HCT116 (cell line): ENCODE measurements at regions not wholly inside any gene's neighbourhood (a gene's known extent, or its start where the extent isn't known, plus 50 kb on each side); places are given as distances from the start of the nearest gene placed in this dataset.
A peak's percentile ranks its signal among the peaks of the same experiment; 100 is the strongest.

Experiments
- ATAC-seq: fragments of 200-7000 bp; cut with Tn5 transposase; 2 replicates; pipeline ENCODE4 v1.9.1; 2020; ENCODE audit warnings: mild to moderate bottlenecking, moderate library complexity
- BruUV-seq: library from RNA; stranded (reverse); fragments of 400-500 nt; replicated peaks from 2 replicates; lab custom pipeline; 2021; lab: Mats Ljungman, UMichigan
- CTCF ChIA-PET: fragments of 300-600 bp; sonication (Branson Sonifier 250); formaldehyde crosslinking; loops from one replicate; lab custom pipeline; 2021; ENCODE audit warnings: antibody characterized with exemption; lab: Charles Lee
- POLR2A ChIA-PET: fragments of 300-600, 350-600 bp; sonication (Branson Sonifier 250); formaldehyde crosslinking; loops from one replicate; lab custom pipeline; 2021; ENCODE audit warnings: antibody characterized with exemption; lab: Charles Lee
- RAD21 ChIA-PET, 2 experiments: fragments of 300-600 bp; sonication (Branson Sonifier 250); formaldehyde crosslinking; loops; one replicate each; lab custom pipeline; 2023; ENCODE audit warnings: low total read pairs in 2 of 2; ENCODE audit not compliant: uncharacterized antibody in 2 of 2, unreplicated experiment in 2 of 2, low non-redundant PET in 1 of 2; lab: Charles Lee
- DNase-seq: peaks from one replicate; pipeline ENCODE4 v3.0.0-alpha.2; 2010; ENCODE audit warnings: low read depth, low spot score
- H2AFZ ChIP-seq: fragments of 200-600 bp; shearing (Covaris generic), sonication (generic); 2 replicates; pipeline ENCODE4 v1.6.1; 2017; ENCODE audit warnings: low read depth, mixed run types, mixed read lengths, antibody characterized with exemption, low read length; ENCODE audit not compliant: poor library complexity, severe bottlenecking
- H3K27ac ChIP-seq: 2 replicates; pipeline ENCODE4 v1.5.1; 2012; ENCODE audit warnings: low read depth, low read length
- H3K27me3 ChIP-seq: fragments of 200-600 bp; sonication (generic); 2 replicates; pipeline ENCODE4 v1.6.1; 2016; ENCODE audit warnings: mixed run types, low read length, mixed read lengths; ENCODE audit not compliant: insufficient read depth
- H3K36me3 ChIP-seq, 2 experiments: fragments of 200-500 bp in 1 of 2; fragments of 200-600 bp in 1 of 2; sonication (Bioruptor generic) in 1 of 2; sonication (generic) in 1 of 2; 2 replicates each; pipeline versions ENCODE4 v1.5.1 to v1.6.1; 2014 to 2016; ENCODE audit warnings: low read length in 2 of 2, inconsistent platforms in 1 of 2, mixed read lengths in 1 of 2, mixed run types in 1 of 2; ENCODE audit not compliant: insufficient read depth in 2 of 2, control insufficient read depth in 1 of 2
- H3K4me1 ChIP-seq, 2 experiments: fragments of 200-600 bp in 1 of 2; sonication (generic) in 1 of 2; 2 replicates each; pipeline versions ENCODE4 v1.5.1 to v1.6.1; 2012 to 2017; ENCODE audit warnings: low read length in 2 of 2, inconsistent platforms in 1 of 2, mild to moderate bottlenecking in 1 of 2, mixed read lengths in 1 of 2, mixed run types in 1 of 2, moderate library complexity in 1 of 2; ENCODE audit not compliant: insufficient read depth in 2 of 2, control insufficient read depth in 1 of 2
- H3K4me2 ChIP-seq: fragments of 200-600 bp; sonication (generic); 2 replicates; pipeline ENCODE4 v1.6.1; 2017; ENCODE audit warnings: mixed run types, low read length, mixed read lengths
- H3K4me3 ChIP-seq, 2 experiments: fragments of 200-600 bp in 1 of 2; sonication (generic) in 1 of 2; replicated peaks in 1 of 2; 2 replicates each; pipeline ENCODE4 v1.5.1; 2011 to 2016; ENCODE audit warnings: low read length in 2 of 2, control low read depth in 1 of 2, low read depth in 1 of 2, mild to moderate bottlenecking in 1 of 2, mixed read lengths in 1 of 2, mixed run types in 1 of 2
- H3K79me2 ChIP-seq: fragments of 200-600 bp; sonication (generic); 2 replicates; pipeline ENCODE4 v1.6.1; 2017; ENCODE audit warnings: mild to moderate bottlenecking, mixed run types, low read length, moderate library complexity, mixed read lengths; ENCODE audit not compliant: insufficient read depth
- H3K9ac ChIP-seq: fragments of 200-600 bp; sonication (generic); 2 replicates; pipeline ENCODE4 v1.6.1; 2016; ENCODE audit warnings: low read length, mixed read lengths
- H3K9me2 ChIP-seq: fragments of 200-600 bp; sonication (generic), shearing (Covaris generic); 2 replicates; pipeline ENCODE4 v1.6.1; 2017; ENCODE audit warnings: mixed run types, mild to moderate bottlenecking, moderate library complexity; ENCODE audit not compliant: insufficient read depth
- H3K9me3 ChIP-seq, 2 experiments: fragments of 200-500 bp in 1 of 2; fragments of 200-600 bp in 1 of 2; sonication (Bioruptor generic) in 1 of 2; sonication (generic) in 1 of 2; 2 replicates each; pipeline ENCODE4 v1.6.1; 2014 to 2017; ENCODE audit warnings: low read length in 2 of 2, mixed read lengths in 2 of 2, inconsistent platforms in 1 of 2, low read depth in 1 of 2, mild to moderate bottlenecking in 1 of 2, mixed run types in 1 of 2, moderate library complexity in 1 of 2; ENCODE audit not compliant: control insufficient read depth in 1 of 2, insufficient read depth in 1 of 2
- H4K20me1 ChIP-seq: fragments of 200-600 bp; sonication (generic), shearing (Covaris generic); 2 replicates; pipeline ENCODE4 v1.6.1; 2017; ENCODE audit warnings: mixed run types, mild to moderate bottlenecking, moderate library complexity; ENCODE audit not compliant: insufficient read depth
- ATF3 ChIP-seq: IDR thresholded peaks from 2 replicates; pipeline ENCODE4 v1.6.1; 2012
- CBX3 ChIP-seq: IDR thresholded peaks from 2 replicates; pipeline ENCODE4 v1.6.1; 2012; ENCODE audit warnings: low read depth
- CTCF ChIP-seq, 3 experiments: fragments of 200-600 bp in 1 of 3; sonication (generic) in 1 of 3; IDR thresholded peaks in 2 of 3; conservative IDR thresholded peaks in 1 of 3; 2 replicates each; pipeline ENCODE4 v1.5.1; 2012 to 2017; ENCODE audit warnings: low read depth in 2 of 3, low read length in 2 of 3, antibody characterized with exemption in 1 of 3, borderline replicate concordance in 1 of 3, control low read depth in 1 of 3, mild to moderate bottlenecking in 1 of 3, mixed read lengths in 1 of 3, mixed run types in 1 of 3, moderate library complexity in 1 of 3; ENCODE audit not compliant: insufficient read depth in 1 of 3
- EZH2 ChIP-seq: fragments of 200-600 bp; sonication (generic); IDR thresholded peaks from 2 replicates; pipeline ENCODE4 v1.6.1; 2017; ENCODE audit warnings: antibody characterized with exemption, mixed run types
- EZH2phosphoT487 ChIP-seq: fragments of 200-600 bp; IDR thresholded peaks from 2 replicates; pipeline ENCODE4 v1.6.1; 2018; ENCODE audit warnings: antibody characterized with exemption, borderline replicate concordance
- MAX ChIP-seq: IDR thresholded peaks from 2 replicates; pipeline ENCODE4 v1.6.1; 2012
- POLR2A ChIP-seq: IDR thresholded peaks from 2 replicates; pipeline ENCODE4 v1.7.0; 2011; ENCODE audit warnings: borderline replicate concordance; ENCODE audit not compliant: insufficient read depth, insufficient read length; ENCODE audit errors: extremely low read depth
- SIN3A ChIP-seq: IDR thresholded peaks from 2 replicates; pipeline ENCODE4 v1.6.1; 2012; ENCODE audit warnings: low read depth
- YY1 ChIP-seq: IDR thresholded peaks from 2 replicates; pipeline ENCODE4 v1.6.1; 2011; ENCODE audit warnings: low read length, low read depth, moderate library complexity, mild to moderate bottlenecking; ENCODE audit not compliant: insufficient replicate concordance; ENCODE audit errors: extremely low read depth
- ZNF274 ChIP-seq: fragments of 200-500 bp; sonication (Bioruptor generic); IDR thresholded peaks from 2 replicates; pipeline ENCODE4 v1.6.1; 2014; ENCODE audit warnings: mild to moderate bottlenecking, low read depth, low read length, inconsistent platforms
- intact Hi-C: fragments of 100-400 bp; cut with micrococcal nuclease; formaldehyde crosslinking; loops from 2 replicates; pipeline ENCODE4 v1.10.0; 2022

- CTCF ChIA-PET = interaction anchor here (1.8 kb wide), 1 partner anchor 1295 kb away, joined by 8 read pairs; no protein-coding TSS in a partner anchor
- H4K20me1 ChIP-seq = no peaks in the 10 kb centered on the region
- POLR2A ChIA-PET = no interaction called here
- no TSS peak for BruUV-seq
- H3K79me2 ChIP-seq = no peaks in the 10 kb centered on the region
- H3K27me3 ChIP-seq = no peaks in the 10 kb centered on the region
- DNase-seq = no peak
- no peak overlapping the region for H3K4me3 ChIP-seq
- TF ChIP-seq MAX (no peak), EZH2 (no peak), SIN3A (no peak), CTCF (IDR thresholded peaks at IDR 0.05 in 2 of 3, conservative IDR thresholded peaks at IDR 0.05 in 1 of 3; ENCODE audit: borderline replicate concordance in 1 of 3, insufficient read depth in 1 of 3, low read depth in 2 of 3, low read length in 2 of 3) (peak in 2 of 3 experiments; percentile 31 to 36; a peak in 3 of 6 replicates), POLR2A (no peak), CBX3 (no peak), YY1 (no peak)
- intact Hi-C loops = loop anchor here (5.0 to 10.0 kb wide), 3 partner anchors 48 to 1675 kb away; partner anchors contain the start of gene C8B
- H3K4me1 ChIP-seq = peaks cover 0 to 14% of the 10 kb centered on the region in 2 experiments; a peak in 1 of 4 replicates
- H3K9ac ChIP-seq = no peak overlapping the region
- no peak overlapping the region for H3K27ac ChIP-seq
- no peaks in the 10 kb centered on the region for H3K36me3 ChIP-seq
- ATAC-seq = peak; percentile 53; the same call in 1 of the 2 replicates
- no peaks in the 10 kb centered on the region for H3K9me3 ChIP-seq
- RAD21 ChIA-PET = no interaction called here
- H3K4me2 ChIP-seq = no peak overlapping the region
- H3K9me2 ChIP-seq = no peaks in the 10 kb centered on the region
- no peak overlapping the region for H2AFZ ChIP-seq
These were observed 74.5 kb upstream of the USP24 start for GRCh38 chr1:55289614-55290013.

GRCh38 chr1:55289042-55289441 lies 73.9 kb upstream of the USP24 start:
- Histone ChIP-seq H3K79me2 (no peaks in the 10 kb centered on the region), H3K27ac (no peak overlapping the region), H3K27me3 (no peaks in the 10 kb centered on the region), H3K9ac (no peak overlapping the region), H3K36me3 (no peaks in the 10 kb centered on the region), H3K4me2 (no peak overlapping the region), H2AFZ (no peak overlapping the region), H3K4me3 (no peak overlapping the region), H3K4me1 (peaks cover 0 to 14% of the 10 kb centered on the region in 2 experiments; a peak in 1 of 4 replicates), H3K9me2 (no peaks in the 10 kb centered on the region), H4K20me1 (no peaks in the 10 kb centered on the region), H3K9me3 (no peaks in the 10 kb centered on the region)
- ChIA-PET CTCF (interaction anchor here (1.3 to 1.8 kb wide), 2 partner anchors 49 to 1295 kb away, joined by 3 to 8 read pairs; no protein-coding TSS in a partner anchor), POLR2A (no interaction called here), RAD21 (no interaction called here)
- intact Hi-C loops = loop anchor here (5.0 to 10.0 kb wide), 3 partner anchors 48 to 1676 kb away; partner anchors contain the start of gene C8B
- DNase-seq = no peak
- no TSS peak for BruUV-seq
- no peak for ATAC-seq
- TF ChIP-seq ZNF274 (no peak), ATF3 (no peak), EZH2phosphoT487 (no peak)
